Skeletal muscle satellite cell (primary cell): ENCODE measurements at regions not wholly inside any gene's neighbourhood (a gene's known extent, or its start where the extent isn't known, plus 50 kb on each side); places are given as distances from the start of the nearest gene placed in this dataset.
"Not testable (repeated sequence)": the region's sequence is repeated elsewhere in the genome, so short reads cannot be mapped to it uniquely, and the experiment has no call there.

Experiments used
- H3K27me3 ChIP-seq: 2 replicates; pipeline ENCODE4 v1.7.0; 2013; ENCODE audit warnings: low read length; ENCODE audit not compliant: control insufficient read depth, insufficient read depth
- H3K36me3 ChIP-seq: 2 replicates; pipeline ENCODE4 v1.7.0; 2013; ENCODE audit warnings: mild to moderate bottlenecking, control low read depth, low read length; ENCODE audit not compliant: insufficient read depth
- H3K4me1 ChIP-seq: 2 replicates; pipeline ENCODE4 v1.7.0; 2013; ENCODE audit warnings: low read length; ENCODE audit not compliant: control insufficient read depth, insufficient read depth
- H3K4me2 ChIP-seq: 2 replicates; pipeline ENCODE4 v1.7.0; 2013; ENCODE audit warnings: mild to moderate bottlenecking, low read length
- H3K4me3 ChIP-seq: 2 replicates; pipeline ENCODE4 v1.7.0; 2013; ENCODE audit warnings: low read length
- H3K9ac ChIP-seq: 2 replicates; pipeline ENCODE4 v1.7.0; 2013; ENCODE audit warnings: mild to moderate bottlenecking, low read depth, low read length, moderate library complexity
- H3K9me3 ChIP-seq: replicated peaks from 2 replicates; pipeline ENCODE4 v1.7.0; 2013; ENCODE audit warnings: mild to moderate bottlenecking, control low read depth, low read length

GRCh38 chr1:234958066-234958705 is 170.5 kb downstream of the TOMM20 start:
- Histone ChIP-seq H3K9me3 (no peaks in the 10 kb centered on the region), H3K36me3 (no peaks in the 10 kb centered on the region), H3K4me2 (no peak overlapping the region), H3K9ac (peak overlapping the region; percentile 5), H3K27me3 (no peaks in the 10 kb centered on the region), H3K4me1 (peaks cover 64% of the 10 kb centered on the region), H3K4me3 (no peak overlapping the region)

GRCh38 chr1:234957330-234958065 is 171.1 kb downstream of the TOMM20 start:
- peak overlapping the region; percentile 29 for H3K4me2 ChIP-seq
- H3K27me3 ChIP-seq, result no peaks in the 10 kb centered on the region
- H3K4me1 ChIP-seq, result peaks cover 59% of the 10 kb centered on the region
- H3K36me3 ChIP-seq, result no peaks in the 10 kb centered on the region
- peak overlapping the region; percentile 10 for H3K9ac ChIP-seq
- H3K4me3 ChIP-seq, result peak overlapping the region; percentile 17
- H3K9me3 ChIP-seq, result no peaks in the 10 kb centered on the region

- H3K4me1 ChIP-seq, result peaks cover 53% of the 10 kb centered on the region
- H3K9ac ChIP-seq, result peak overlapping the region; percentile 10
- H3K4me2 ChIP-seq, result peak overlapping the region; percentile 2
- no peak overlapping the region for H3K4me3 ChIP-seq
- no peaks in the 10 kb centered on the region for H3K9me3 ChIP-seq
- H3K36me3 ChIP-seq, result no peaks in the 10 kb centered on the region
- no peaks in the 10 kb centered on the region for H3K27me3 ChIP-seq
Observed at GRCh38 chr1:234956821-234957329, 171.8 kb downstream of the TOMM20 start.

GRCh38 chr1:234955107-234955731 is 173.4 kb downstream of the TOMM20 start:
- Histone ChIP-seq H3K9ac (peak overlapping the region; percentile 56), H3K4me1 (peaks cover 37% of the 10 kb centered on the region)

GRCh38 chr1:234954613-234955012 is 174.0 kb downstream of the TOMM20 start:
- Histone ChIP-seq H3K9ac (peak overlapping the region; percentile 56), H3K36me3 (no peaks in the 10 kb centered on the region), H3K4me3 (no peak overlapping the region), H3K9me3 (no peaks in the 10 kb centered on the region), H3K4me2 (no peak overlapping the region), H3K4me1 (peaks cover 37% of the 10 kb centered on the region), H3K27me3 (no peaks in the 10 kb centered on the region)

More at GRCh38 chr1:234955107-234955731, 173.4 kb downstream of the TOMM20 start:
- peak overlapping the region; percentile 31 for H3K4me3 ChIP-seq
- H3K4me2 ChIP-seq, result peak overlapping the region; percentile 54
- no peaks in the 10 kb centered on the region for H3K36me3 ChIP-seq
- H3K9me3 ChIP-seq, result no peaks in the 10 kb centered on the region
- H3K27me3 ChIP-seq, result no peaks in the 10 kb centered on the region

GRCh38 chr1:234953655-234954405 is 174.8 kb downstream of the TOMM20 start:
- Histone ChIP-seq H3K4me3 (no peak overlapping the region), H3K9me3 (no peaks in the 10 kb centered on the region), H3K4me2 (no peak overlapping the region), H3K36me3 (no peaks in the 10 kb centered on the region), H3K27me3 (no peaks in the 10 kb centered on the region), H3K4me1 (peaks cover 37% of the 10 kb centered on the region), H3K9ac (no peak overlapping the region)

GRCh38 chr1:234950598-234950997 is 178.0 kb downstream of the TOMM20 start:
- H3K4me3 ChIP-seq, result no peak overlapping the region
- H3K4me2 ChIP-seq, result no peak overlapping the region
- H3K9ac ChIP-seq, result no peak overlapping the region
- no peaks in the 10 kb centered on the region for H3K27me3 ChIP-seq
- no peaks in the 10 kb centered on the region for H3K36me3 ChIP-seq
- H3K4me1 ChIP-seq, result peaks cover 11% of the 10 kb centered on the region
- no peaks in the 10 kb centered on the region for H3K9me3 ChIP-seq

- H3K4me3 ChIP-seq, H3K9me3 ChIP-seq, H3K36me3 ChIP-seq: not testable (repeated sequence)
Observed at GRCh38 chr1:234949528-234949927, 179.1 kb downstream of the TOMM20 start.

GRCh38 chr1:234944439-234945344 is 183.9 kb downstream of the TOMM20 start:
- no peaks in the 10 kb centered on the region for H3K36me3 ChIP-seq
- H3K4me1 ChIP-seq, result no peaks in the 10 kb centered on the region
- H3K4me3 ChIP-seq, result no peak overlapping the region
- no peak overlapping the region for H3K4me2 ChIP-seq
- no peaks in the 10 kb centered on the region for H3K9me3 ChIP-seq
- no peak overlapping the region for H3K9ac ChIP-seq
- no peaks in the 10 kb centered on the region for H3K27me3 ChIP-seq

More at GRCh38 chr1:234949528-234949927, 179.1 kb downstream of the TOMM20 start:
- not testable (repeated sequence) for H3K4me2 ChIP-seq, H3K27me3 ChIP-seq, H3K4me1 ChIP-seq, H3K9ac ChIP-seq

- no peaks in the 10 kb centered on the region for H3K36me3 ChIP-seq
Observed at GRCh38 chr1:234943836-234944402, 184.7 kb downstream of the TOMM20 start.

More at GRCh38 chr1:234943836-234944402, 184.7 kb downstream of the TOMM20 start:
- Histone ChIP-seq H3K4me3 (no peak overlapping the region), H3K9me3 (no peaks in the 10 kb centered on the region), H3K27me3 (no peaks in the 10 kb centered on the region), H3K9ac (no peak overlapping the region), H3K4me2 (no peak overlapping the region), H3K4me1 (no peaks in the 10 kb centered on the region)
